CD14-positive monocyte (primary cell): ENCODE measurements at regions not wholly inside any gene's neighbourhood (a gene's known extent, or its start where the extent isn't known, plus 50 kb on each side); places are given as distances from the start of the nearest gene placed in this dataset.

ENCODE experiments used
- DNase-seq, 3 donors: peaks; one replicate each; pipeline ENCODE4 v3.0.0-alpha.2; 2011 to 2022
- H2AFZ ChIP-seq: 2 replicates; pipeline ENCODE4 v1.6.0; 2012; ENCODE audit warnings: mild to moderate bottlenecking, low read depth, low read length, inconsistent platforms; ENCODE audit not compliant: insufficient read depth, poor library complexity, severe bottlenecking
- H3K27ac ChIP-seq, 2 donors: 1 replicate in 1 of 2; 2 replicates in 1 of 2; pipeline ENCODE4 v1.5.1; 2012 to 2013; ENCODE audit warnings: low read length in 2 of 2, control low read depth in 1 of 2, inconsistent platforms in 1 of 2, low read depth in 1 of 2, mild to moderate bottlenecking in 1 of 2
- H3K27me3 ChIP-seq, 2 donors: one replicate each; pipeline versions ENCODE4 v1.6.0 to v1.6.1; 2011 to 2013; ENCODE audit warnings: low read length in 2 of 2; ENCODE audit not compliant: control insufficient read depth in 2 of 2, insufficient read depth in 2 of 2
- H3K36me3 ChIP-seq, 2 donors: replicated peaks in 1 of 2; 1 replicate in 1 of 2; 2 replicates in 1 of 2; pipeline versions ENCODE4 v1.5.1 to v1.6.1; 2012 to 2013; ENCODE audit warnings: low read length in 2 of 2, control low read depth in 1 of 2, inconsistent platforms in 1 of 2, mild to moderate bottlenecking in 1 of 2; ENCODE audit not compliant: insufficient read depth in 2 of 2, control insufficient read depth in 1 of 2
- H3K4me1 ChIP-seq, 2 donors: 1 replicate in 1 of 2; 2 replicates in 1 of 2; pipeline versions ENCODE4 v1.5.1 to v1.6.1; 2012 to 2013; ENCODE audit warnings: low read length in 2 of 2, control low read depth in 1 of 2, inconsistent platforms in 1 of 2, mild to moderate bottlenecking in 1 of 2, moderate library complexity in 1 of 2; ENCODE audit not compliant: insufficient read depth in 2 of 2, control insufficient read depth in 1 of 2
- H3K4me2 ChIP-seq: replicated peaks from 2 replicates; pipeline ENCODE3; 2012; ENCODE audit warnings: low read length, moderate library complexity, mild to moderate bottlenecking; ENCODE audit not compliant: poor library complexity, severe bottlenecking; ENCODE audit errors: extremely low read depth
- H3K4me3 ChIP-seq, 3 experiments: fragments of 200-600 bp in 1 of 3; sonication (generic) in 1 of 3; replicated peaks in 1 of 3; 1 replicate in 2 of 3; 2 replicates in 1 of 3; pipeline ENCODE4 v1.5.1; 2011 to 2013; ENCODE audit warnings: low read length in 3 of 3, mild to moderate bottlenecking in 3 of 3, control low read depth in 2 of 3, low read depth in 2 of 3, inconsistent platforms in 1 of 3, moderate library complexity in 1 of 3
- H3K79me2 ChIP-seq: 2 replicates; pipeline ENCODE4 v1.6.0; 2012; ENCODE audit warnings: mild to moderate bottlenecking, control low read depth, inconsistent platforms, low read length, moderate library complexity; ENCODE audit not compliant: insufficient read depth
- H3K9ac ChIP-seq: 2 replicates; pipeline ENCODE4 v1.6.0; 2017; ENCODE audit warnings: low read length, mild to moderate bottlenecking; ENCODE audit not compliant: insufficient read depth, poor library complexity, severe bottlenecking
- H3K9me3 ChIP-seq, 2 donors: replicated peaks in 1 of 2; 1 replicate in 1 of 2; 2 replicates in 1 of 2; pipeline versions ENCODE4 v1.5.1 to v1.6.1; 2012 to 2013; ENCODE audit warnings: low read length in 2 of 2, control low read depth in 1 of 2; ENCODE audit not compliant: control insufficient read depth in 1 of 2, insufficient read depth in 1 of 2
- H4K20me1 ChIP-seq: 2 replicates; pipeline ENCODE4 v1.6.0; 2012; ENCODE audit warnings: mild to moderate bottlenecking, low read length, control low read depth, moderate library complexity; ENCODE audit not compliant: insufficient read depth
- H3K27ac Mint-ChIP-seq, 7 donors: one replicate each; pipeline ENCODE4 v1.8.0; 2020; ENCODE audit warnings: mild to moderate bottlenecking in 7 of 7, mixed read lengths in 7 of 7, moderate library complexity in 6 of 7, inconsistent platforms in 2 of 7
- H3K27me3 Mint-ChIP-seq, 3 donors: one replicate each; pipeline ENCODE4 v1.8.0; 2021 to 2022; ENCODE audit warnings: low read depth in 3 of 3, mild to moderate bottlenecking in 3 of 3, mixed read lengths in 3 of 3, moderate library complexity in 3 of 3, inconsistent platforms in 1 of 3
- H3K36me3 Mint-ChIP-seq, 2 donors: one replicate each; pipeline ENCODE4 v1.8.0; 2020; ENCODE audit warnings: mixed read lengths in 2 of 2, inconsistent platforms in 1 of 2, mild to moderate bottlenecking in 1 of 2
- H3K4me1 Mint-ChIP-seq: one replicate; pipeline ENCODE4 v1.8.0; 2020; ENCODE audit warnings: mild to moderate bottlenecking, mixed read lengths
- H3K4me3 Mint-ChIP-seq, 2 donors: one replicate each; pipeline ENCODE4 v1.8.0; 2020; ENCODE audit warnings: mild to moderate bottlenecking in 2 of 2, mixed read lengths in 2 of 2, moderate library complexity in 1 of 2
- H3K9me3 Mint-ChIP-seq, 7 donors: one replicate each; pipeline ENCODE4 v1.8.0; 2020 to 2022; ENCODE audit warnings: mixed read lengths in 7 of 7, mild to moderate bottlenecking in 6 of 7, moderate library complexity in 6 of 7, inconsistent platforms in 2 of 7
- WGBS: methylation state at CpG from one replicate; pipeline ENCODE4 v1.1.5; 2013; ENCODE audit warnings: missing lambda C conversion rate; ENCODE audit not compliant: insufficient coverage; 5-methylcytosine and 5-hydroxymethylcytosine counted together
- intact Hi-C, 2 donors: fragments of 100-400 bp; cut with micrococcal nuclease; formaldehyde crosslinking; loops; one replicate each; pipeline versions ENCODE4 v1.15.0 to v1.15.1; 2023
- TF ChIP-seq, protein P1 (sequence below): fragments of 200-600 bp; IDR thresholded peaks from one replicate; pipeline ENCODE4 v1.8.0; 2022; ENCODE audit warnings: antibody characterized with exemption, mild to moderate bottlenecking

DNA sequence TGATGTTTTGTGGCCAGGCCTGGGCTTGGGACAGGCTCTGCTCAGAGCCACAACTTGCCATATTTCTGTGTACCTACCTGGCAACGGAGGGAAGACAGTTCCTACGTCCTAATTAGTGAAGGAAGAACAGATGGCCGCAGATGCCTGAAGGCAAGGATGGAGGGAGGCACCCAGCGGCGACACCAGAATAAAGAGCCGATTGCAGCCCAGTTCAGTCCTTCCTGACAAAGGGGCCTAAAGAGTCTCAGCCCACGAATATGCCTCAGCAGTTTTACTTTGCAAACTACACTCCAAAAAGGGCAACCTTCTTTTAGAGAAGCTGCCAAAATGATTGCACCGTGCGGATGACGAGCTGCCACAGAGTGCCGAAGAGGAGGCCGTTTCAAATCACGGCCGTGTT lies 585.8 kb downstream of the GLRX3 start:
- H3K9me3 Mint-ChIP-seq = peaks cover 0 to 1% (median 0%) of the 10 kb centered on the region in 7 donors

DNA sequence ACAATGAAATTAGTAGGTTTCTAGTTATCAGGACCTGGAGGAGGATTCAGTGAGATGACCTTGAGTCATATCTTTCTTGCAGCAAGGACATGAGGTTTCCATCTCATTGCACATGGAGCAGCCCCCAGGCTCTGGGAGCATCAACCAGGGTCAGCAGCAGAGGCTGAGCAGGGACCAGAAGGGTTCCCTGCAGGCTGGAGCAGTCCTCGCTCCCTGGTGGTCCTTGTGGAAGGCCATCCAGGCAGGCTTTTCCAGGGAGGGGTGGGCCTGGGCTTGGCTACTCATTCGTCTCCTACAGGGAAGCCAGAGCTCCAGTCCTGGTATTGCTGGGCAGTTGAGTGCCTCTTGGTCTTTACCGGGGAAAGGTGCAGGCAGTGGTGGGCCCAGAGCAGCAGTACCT lies 587.5 kb downstream of the GLRX3 start:
- Histone ChIP-seq H3K27ac (no peak overlapping the region), H3K36me3 (no peaks in the 10 kb centered on the region), H4K20me1 (no peaks in the 10 kb centered on the region), H3K79me2 (no peaks in the 10 kb centered on the region), H3K9me3 (no peaks in the 10 kb centered on the region), H2AFZ (no peak overlapping the region), H3K9ac (no peak overlapping the region), H3K4me1 (no peaks in the 10 kb centered on the region), H3K27me3 (no peaks in the 10 kb centered on the region), H3K4me2 (no peak overlapping the region), H3K4me3 (no peak overlapping the region)
- TF ChIP-seq, protein P1, sequence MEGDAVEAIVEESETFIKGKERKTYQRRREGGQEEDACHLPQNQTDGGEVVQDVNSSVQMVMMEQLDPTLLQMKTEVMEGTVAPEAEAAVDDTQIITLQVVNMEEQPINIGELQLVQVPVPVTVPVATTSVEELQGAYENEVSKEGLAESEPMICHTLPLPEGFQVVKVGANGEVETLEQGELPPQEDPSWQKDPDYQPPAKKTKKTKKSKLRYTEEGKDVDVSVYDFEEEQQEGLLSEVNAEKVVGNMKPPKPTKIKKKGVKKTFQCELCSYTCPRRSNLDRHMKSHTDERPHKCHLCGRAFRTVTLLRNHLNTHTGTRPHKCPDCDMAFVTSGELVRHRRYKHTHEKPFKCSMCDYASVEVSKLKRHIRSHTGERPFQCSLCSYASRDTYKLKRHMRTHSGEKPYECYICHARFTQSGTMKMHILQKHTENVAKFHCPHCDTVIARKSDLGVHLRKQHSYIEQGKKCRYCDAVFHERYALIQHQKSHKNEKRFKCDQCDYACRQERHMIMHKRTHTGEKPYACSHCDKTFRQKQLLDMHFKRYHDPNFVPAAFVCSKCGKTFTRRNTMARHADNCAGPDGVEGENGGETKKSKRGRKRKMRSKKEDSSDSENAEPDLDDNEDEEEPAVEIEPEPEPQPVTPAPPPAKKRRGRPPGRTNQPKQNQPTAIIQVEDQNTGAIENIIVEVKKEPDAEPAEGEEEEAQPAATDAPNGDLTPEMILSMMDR = no peak
- no peak for DNase-seq
- intact Hi-C loops = no loop called here
- Mint-ChIP-seq H3K27ac (no peak overlapping the region), H3K36me3 (no peaks in the 10 kb centered on the region), H3K4me3 (no peak overlapping the region), H3K27me3 (peaks cover 0 to 6% (median 3%) of the 10 kb centered on the region in 3 donors), H3K9me3 (peaks cover 0 to 1% (median 0%) of the 10 kb centered on the region in 7 donors), H3K4me1 (no peaks in the 10 kb centered on the region)
- 87% methylated on average over 3 of the region's 3 CpGs for WGBS

More for the DNA sequence above, 585.8 kb downstream of the GLRX3 start:
- Histone ChIP-seq H3K9me3 (no peaks in the 10 kb centered on the region), H3K4me1 (no peaks in the 10 kb centered on the region), H3K36me3 (no peaks in the 10 kb centered on the region), H2AFZ (no peak overlapping the region), H4K20me1 (no peaks in the 10 kb centered on the region), H3K4me2 (no peak overlapping the region), H3K27me3 (no peaks in the 10 kb centered on the region), H3K4me3 (no peak overlapping the region), H3K27ac (no peak overlapping the region), H3K9ac (no peak overlapping the region), H3K79me2 (no peaks in the 10 kb centered on the region)
- Mint-ChIP-seq H3K27me3 (peaks cover 0 to 9% (median 3%) of the 10 kb centered on the region in 3 donors), H3K36me3 (no peaks in the 10 kb centered on the region), H3K27ac (no peak overlapping the region), H3K4me1 (no peaks in the 10 kb centered on the region), H3K4me3 (no peak overlapping the region)
- 84% methylated on average over 11 of the region's 14 CpGs for WGBS
- intact Hi-C loops = no loop called here
- no peak for DNase-seq
- TF ChIP-seq, protein P1 = no peak
